SK-N-SH treated with all-trans-retinoic acid at 6 μM for 48 hours (cell line): ENCODE measurements at regions not wholly inside any gene's neighbourhood (a gene's known extent, or its start where the extent isn't known, plus 50 kb on each side); places are given as distances from the start of the nearest gene placed in this dataset.

ENCODE experiments used
- ARNTL ChIP-seq: fragments of 450-650 bp; formaldehyde crosslinking; IDR thresholded peaks from 2 replicates; pipeline ENCODE4 v1.5.0; 2020; ENCODE audit warnings: low read depth, mild to moderate bottlenecking, moderate library complexity, borderline replicate concordance
- ESRRG ChIP-seq: fragments of 250-450 bp; sonication (Bioruptor Pico); IDR thresholded peaks from 2 replicates; pipeline ENCODE4 v1.6.1; 2021; ENCODE audit warnings: mild to moderate bottlenecking
- GLIS3 ChIP-seq: fragments of 250-450 bp; sonication (Bioruptor Pico); IDR thresholded peaks from 2 replicates; pipeline ENCODE4 v1.5.0; 2020; ENCODE audit warnings: mild to moderate bottlenecking, moderate library complexity
- PATZ1 ChIP-seq: fragments of 250-450 bp; sonication (Bioruptor Pico); IDR thresholded peaks from 2 replicates; pipeline ENCODE4 v1.8.0; 2020; ENCODE audit warnings: mild to moderate bottlenecking, moderate library complexity, borderline replicate concordance
- TOX ChIP-seq: fragments of 250-450 bp; sonication (Bioruptor Pico); IDR thresholded peaks from 2 replicates; pipeline ENCODE4 v1.8.0; 2021; ENCODE audit warnings: mild to moderate bottlenecking, moderate library complexity, borderline replicate concordance
- ZFP3 ChIP-seq: fragments of 250-450 bp; sonication (Bioruptor Pico); IDR thresholded peaks from 2 replicates; pipeline ENCODE4 v1.5.0; 2020; ENCODE audit warnings: mild to moderate bottlenecking, moderate library complexity
- ZNF70 ChIP-seq: fragments of 450-650 bp; formaldehyde crosslinking; IDR thresholded peaks from 2 replicates; pipeline ENCODE4 v1.5.0; 2020; ENCODE audit warnings: mild to moderate bottlenecking, moderate library complexity
- TF ChIP-seq, protein P1 (sequence below): fragments of 250-450 bp; sonication (Bioruptor Pico); IDR thresholded peaks from 2 replicates; pipeline ENCODE4 v1.5.0; 2020; ENCODE audit warnings: mild to moderate bottlenecking, moderate library complexity
- TF ChIP-seq, protein P2 (sequence below): fragments of 250-450 bp; sonication (Bioruptor Pico); IDR thresholded peaks from 2 replicates; pipeline ENCODE4 v1.5.1; 2021; ENCODE audit warnings: mild to moderate bottlenecking, moderate library complexity

GRCh38 chr9:79140751-79141150 lies 431.0 kb upstream of the TLE4 start:
- TF ChIP-seq, protein P1, sequence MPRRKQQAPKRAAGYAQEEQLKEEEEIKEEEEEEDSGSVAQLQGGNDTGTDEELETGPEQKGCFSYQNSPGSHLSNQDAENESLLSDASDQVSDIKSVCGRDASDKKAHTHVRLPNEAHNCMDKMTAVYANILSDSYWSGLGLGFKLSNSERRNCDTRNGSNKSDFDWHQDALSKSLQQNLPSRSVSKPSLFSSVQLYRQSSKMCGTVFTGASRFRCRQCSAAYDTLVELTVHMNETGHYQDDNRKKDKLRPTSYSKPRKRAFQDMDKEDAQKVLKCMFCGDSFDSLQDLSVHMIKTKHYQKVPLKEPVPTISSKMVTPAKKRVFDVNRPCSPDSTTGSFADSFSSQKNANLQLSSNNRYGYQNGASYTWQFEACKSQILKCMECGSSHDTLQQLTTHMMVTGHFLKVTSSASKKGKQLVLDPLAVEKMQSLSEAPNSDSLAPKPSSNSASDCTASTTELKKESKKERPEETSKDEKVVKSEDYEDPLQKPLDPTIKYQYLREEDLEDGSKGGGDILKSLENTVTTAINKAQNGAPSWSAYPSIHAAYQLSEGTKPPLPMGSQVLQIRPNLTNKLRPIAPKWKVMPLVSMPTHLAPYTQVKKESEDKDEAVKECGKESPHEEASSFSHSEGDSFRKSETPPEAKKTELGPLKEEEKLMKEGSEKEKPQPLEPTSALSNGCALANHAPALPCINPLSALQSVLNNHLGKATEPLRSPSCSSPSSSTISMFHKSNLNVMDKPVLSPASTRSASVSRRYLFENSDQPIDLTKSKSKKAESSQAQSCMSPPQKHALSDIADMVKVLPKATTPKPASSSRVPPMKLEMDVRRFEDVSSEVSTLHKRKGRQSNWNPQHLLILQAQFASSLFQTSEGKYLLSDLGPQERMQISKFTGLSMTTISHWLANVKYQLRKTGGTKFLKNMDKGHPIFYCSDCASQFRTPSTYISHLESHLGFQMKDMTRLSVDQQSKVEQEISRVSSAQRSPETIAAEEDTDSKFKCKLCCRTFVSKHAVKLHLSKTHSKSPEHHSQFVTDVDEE = no peak
- no peak for TF ChIP-seq GLIS3 (CRISPR knock-in tag)
- TF ChIP-seq PATZ1 (CRISPR knock-in tag) = no peak
- no peak for TF ChIP-seq TOX (CRISPR knock-in tag)
- no peak for TF ChIP-seq ESRRG (CRISPR knock-in tag)
- TF ChIP-seq ZFP3 (CRISPR knock-in tag) = no peak
- TF ChIP-seq, protein P2, sequence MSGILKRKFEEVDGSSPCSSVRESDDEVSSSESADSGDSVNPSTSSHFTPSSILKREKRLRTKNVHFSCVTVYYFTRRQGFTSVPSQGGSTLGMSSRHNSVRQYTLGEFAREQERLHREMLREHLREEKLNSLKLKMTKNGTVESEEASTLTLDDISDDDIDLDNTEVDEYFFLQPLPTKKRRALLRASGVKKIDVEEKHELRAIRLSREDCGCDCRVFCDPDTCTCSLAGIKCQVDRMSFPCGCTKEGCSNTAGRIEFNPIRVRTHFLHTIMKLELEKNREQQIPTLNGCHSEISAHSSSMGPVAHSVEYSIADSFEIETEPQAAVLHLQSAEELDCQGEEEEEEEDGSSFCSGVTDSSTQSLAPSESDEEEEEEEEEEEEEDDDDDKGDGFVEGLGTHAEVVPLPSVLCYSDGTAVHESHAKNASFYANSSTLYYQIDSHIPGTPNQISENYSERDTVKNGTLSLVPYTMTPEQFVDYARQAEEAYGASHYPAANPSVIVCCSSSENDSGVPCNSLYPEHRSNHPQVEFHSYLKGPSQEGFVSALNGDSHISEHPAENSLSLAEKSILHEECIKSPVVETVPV (CRISPR knock-in tag) = no peak
- no peak for TF ChIP-seq ZNF70 (CRISPR knock-in tag)
- no peak for TF ChIP-seq ARNTL (CRISPR knock-in tag)
